SK-MEL-5 (cell line): ENCODE measurements at regions not wholly inside any gene's neighbourhood (a gene's known extent, or its start where the extent isn't known, plus 50 kb on each side); places are given as distances from the start of the nearest gene placed in this dataset.

Source experiments
- DNase-seq: peaks from one replicate; pipeline ENCODE4 v3.0.0-alpha.2; 2016; ENCODE audit warnings: low read depth, low spot score
- in situ Hi-C: cut with HindIII; loops from 2 replicates; pipeline ENCODE4 v1.10.0; 2016; ENCODE audit warnings: low sequenced_read_pairs, high pct_unique_total_duplicates, low pct_unique_long_range_greater_than_20kb

DNA sequence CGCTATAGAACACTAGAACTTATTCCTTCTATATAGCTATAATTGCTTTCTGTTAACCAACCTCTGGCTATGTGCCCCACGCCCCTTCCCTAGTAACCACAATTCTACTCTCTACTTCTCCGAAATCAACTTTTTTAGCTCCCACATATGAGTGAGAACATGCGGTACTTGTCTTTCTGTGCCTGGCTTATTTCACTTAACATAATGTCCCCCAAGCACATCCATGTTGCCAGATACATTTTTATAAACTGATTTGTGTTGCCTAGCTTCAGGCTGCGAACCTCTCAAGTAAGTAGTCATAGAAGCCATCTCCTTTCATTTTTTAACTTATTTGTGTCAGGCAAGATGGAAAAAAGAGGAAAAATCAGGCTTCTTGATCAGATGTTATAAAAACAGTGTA, 249.5 kb downstream of the TMEM167A start:
- in situ Hi-C loops: no loop called here
- DNase-seq: no peak

DNA sequence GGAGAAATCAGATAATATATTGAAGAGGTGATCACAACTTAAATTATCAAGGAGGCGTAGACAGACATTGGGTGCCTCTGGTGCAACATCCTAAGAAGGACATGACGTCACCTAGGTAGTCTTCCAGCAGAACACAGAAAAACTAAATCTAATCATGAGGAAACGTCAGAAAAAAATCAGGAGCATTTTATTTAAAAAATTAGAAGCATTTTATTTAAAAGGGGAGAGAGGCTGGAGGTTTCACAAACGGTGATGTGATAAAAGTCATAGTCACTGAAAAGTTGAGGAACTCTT, 254.6 kb downstream of the TMEM167A start:
- no peak for DNase-seq
- in situ Hi-C loops: no loop called here

- in situ Hi-C loops: no loop called here
- DNase-seq: no peak
Measured at GRCh38 chr5:82821846-82822633, 255.2 kb downstream of the TMEM167A start.

DNA sequence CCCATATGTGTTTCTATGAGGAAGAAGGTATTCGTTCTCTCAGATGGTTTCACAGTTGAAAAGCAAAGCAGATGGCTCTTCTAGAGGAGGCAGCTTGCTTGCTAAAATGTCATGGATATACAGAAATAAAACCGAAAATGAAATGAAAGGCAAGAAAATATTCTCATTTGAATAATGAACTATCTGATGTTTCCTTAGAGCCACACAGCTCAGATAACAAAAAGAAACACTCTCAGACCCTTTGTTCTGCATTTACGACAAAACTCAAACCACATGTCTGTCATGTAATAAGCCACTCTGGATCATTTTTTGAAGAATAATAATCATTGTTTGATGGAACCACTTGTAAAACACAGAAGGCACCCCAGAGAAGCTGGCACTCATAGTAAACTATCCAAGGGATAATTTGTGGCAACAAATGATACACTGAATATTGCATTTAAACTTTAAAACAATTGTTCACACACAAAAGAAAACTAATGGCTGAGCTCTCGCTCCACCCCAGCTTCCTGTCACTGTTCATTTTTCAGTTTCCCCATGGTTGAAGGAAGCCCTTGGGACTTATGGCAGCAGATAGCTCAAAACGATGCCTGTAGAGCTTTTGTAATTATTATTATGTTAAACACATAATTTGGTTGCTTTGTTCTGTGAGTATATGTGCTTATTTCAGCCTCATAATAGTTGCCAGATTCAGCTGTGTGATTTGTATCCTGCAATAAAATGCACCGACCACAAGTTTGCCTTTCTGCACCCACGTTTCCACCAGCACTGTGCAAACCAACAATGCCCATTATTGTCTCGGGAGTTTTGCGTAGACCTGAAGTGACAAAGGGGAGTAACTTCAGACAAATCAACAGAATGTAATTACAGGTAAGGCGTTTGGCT, 256.0 kb downstream of the TMEM167A start:
- no peak for DNase-seq
- in situ Hi-C loops: no loop called here

DNA sequence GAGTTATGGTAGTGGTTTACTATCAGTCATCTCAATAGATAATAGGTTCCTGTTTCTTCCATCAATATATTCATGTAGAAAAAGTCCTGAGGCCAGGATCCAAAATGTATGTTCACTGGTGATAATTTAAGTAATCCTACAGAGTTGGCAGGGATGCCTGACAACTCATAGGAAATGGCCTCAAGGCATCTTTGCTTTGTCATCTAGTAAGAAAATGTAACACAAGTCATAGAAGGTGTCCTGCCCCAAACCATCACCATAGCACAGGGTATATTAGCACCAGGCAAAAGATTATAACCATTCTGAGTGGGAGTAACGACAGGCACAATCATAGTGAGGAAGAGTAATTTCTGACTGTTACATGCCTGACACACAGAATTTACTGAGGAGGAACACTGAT, 257.0 kb downstream of the TMEM167A start:
- in situ Hi-C loops: no loop called here

DNA sequence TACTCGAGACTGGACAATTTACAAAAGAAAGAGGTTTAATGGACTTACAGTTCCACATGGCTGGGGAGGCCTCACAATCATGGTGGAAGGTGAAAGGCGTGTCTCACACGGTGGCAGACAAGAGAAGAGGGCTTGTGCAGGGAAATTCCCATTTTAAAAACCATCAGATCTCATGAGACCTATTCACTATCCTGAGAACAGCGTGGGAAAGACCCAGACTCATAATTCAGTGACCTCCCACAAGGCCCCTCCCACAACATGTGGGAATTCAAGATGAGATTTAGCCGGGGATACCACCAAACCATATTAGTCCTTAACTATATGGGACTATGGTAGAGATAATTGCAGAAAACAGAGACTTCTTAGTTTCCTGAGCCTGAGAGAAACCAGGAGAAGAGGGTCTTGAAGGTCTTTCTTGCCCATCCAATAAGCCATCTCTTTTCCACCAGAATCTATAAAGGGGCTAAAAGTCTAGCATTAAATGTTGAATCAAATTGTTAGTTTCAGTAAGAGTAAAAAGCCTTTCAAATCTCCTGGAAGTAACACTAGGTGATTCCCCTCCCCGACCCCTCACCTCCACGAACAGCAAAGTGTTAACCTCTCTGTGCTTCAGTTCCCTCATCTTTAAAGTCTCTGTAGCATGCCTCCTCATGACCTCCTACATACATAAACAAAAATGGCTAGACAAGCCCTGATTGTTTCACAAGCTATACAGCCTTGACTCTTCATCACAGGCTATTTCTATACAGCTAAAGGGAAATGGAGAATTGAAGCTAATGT, 259.1 kb downstream of the TMEM167A start:
- in situ Hi-C loops: no loop called here

More for the DNA sequence above, 257.0 kb downstream of the TMEM167A start:
- no peak for DNase-seq

GRCh38 chr5:82816926-82817325, 260.3 kb downstream of the TMEM167A start:
- in situ Hi-C loops: no loop called here

More for the DNA sequence above, 259.1 kb downstream of the TMEM167A start:
- DNase-seq: no peak

DNA sequence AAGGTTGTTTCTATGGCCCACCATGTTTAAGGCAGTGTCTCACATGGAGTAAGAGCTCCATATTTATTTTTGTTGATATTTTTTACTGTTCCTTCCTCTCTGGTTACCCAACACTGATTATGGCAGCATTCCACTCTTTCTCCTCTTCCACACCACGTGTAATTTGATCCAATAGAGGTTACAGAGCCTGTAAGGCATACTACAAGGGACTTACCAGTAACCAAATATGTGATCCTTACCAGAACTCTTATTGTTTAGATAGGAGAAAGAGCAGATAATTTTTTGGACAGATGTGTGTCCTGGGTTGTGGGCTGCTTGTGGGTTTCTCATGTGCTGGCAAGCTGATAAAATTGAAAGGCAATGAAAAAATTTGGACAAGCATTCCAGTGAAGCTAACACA, 261.3 kb downstream of the TMEM167A start:
- in situ Hi-C loops: no loop called here
- DNase-seq: no peak

More at GRCh38 chr5:82816926-82817325, 260.3 kb downstream of the TMEM167A start:
- no peak for DNase-seq

DNA sequence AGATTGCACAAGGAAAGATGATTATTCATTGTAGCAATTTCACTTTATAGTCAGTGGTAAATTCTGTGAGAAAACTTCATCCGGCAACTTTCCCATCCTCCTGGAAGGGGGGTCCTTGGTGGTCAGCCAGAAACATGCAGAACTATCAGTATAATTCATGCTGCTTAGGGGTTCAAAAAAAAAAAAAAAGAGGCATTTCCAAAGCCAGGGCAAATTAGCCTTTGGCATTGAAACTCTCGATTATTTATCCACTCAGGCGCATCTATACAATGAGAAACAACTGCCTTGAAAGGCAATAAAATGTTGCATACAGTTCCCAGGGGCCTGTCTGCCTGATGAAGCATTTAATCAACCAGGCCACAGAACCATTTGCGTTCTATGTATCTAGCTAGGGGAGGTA, 263.3 kb downstream of the TMEM167A start:
- in situ Hi-C loops: no loop called here

GRCh38 chr5:82812575-82812974, 264.6 kb downstream of the TMEM167A start:
- no peak for DNase-seq
- in situ Hi-C loops: no loop called here

More for the DNA sequence above, 263.3 kb downstream of the TMEM167A start:
- DNase-seq: no peak

GRCh38 chr5:82811490-82811889, 265.7 kb downstream of the TMEM167A start:
- in situ Hi-C loops: no loop called here
- DNase-seq: no peak

DNA sequence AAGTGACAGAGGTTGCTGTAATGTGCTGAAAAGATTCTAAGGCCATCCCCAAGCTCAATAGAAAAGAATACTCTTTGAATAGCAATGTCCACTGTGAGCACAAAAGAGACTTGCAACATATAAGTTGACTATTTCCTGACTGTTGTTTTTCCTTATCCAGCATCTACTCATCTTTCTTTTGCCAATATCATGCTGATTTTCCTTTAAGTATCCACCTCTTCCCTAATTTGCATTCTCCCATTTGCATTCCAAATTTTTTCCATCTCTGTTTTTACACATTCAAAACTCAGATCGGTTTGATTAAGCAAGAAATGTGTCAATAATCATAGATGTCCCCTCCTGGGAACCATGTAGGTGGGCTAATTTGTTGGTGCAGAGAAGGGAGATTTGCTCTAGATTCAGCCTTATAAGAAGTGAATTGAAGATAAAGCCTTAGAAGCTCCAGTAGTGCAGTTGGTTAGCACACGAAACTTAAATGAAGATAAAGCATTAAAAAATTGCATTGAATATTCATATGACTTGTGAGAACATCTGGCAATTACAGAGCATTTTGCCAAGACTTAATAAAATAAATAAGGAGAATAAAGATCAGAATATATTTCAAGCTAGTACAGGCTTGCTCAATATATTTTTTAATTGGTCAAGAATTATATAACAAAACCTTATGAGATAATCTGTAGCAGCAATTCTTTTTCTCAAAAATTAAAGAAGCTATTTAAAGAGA, 267.6 kb downstream of the TMEM167A start:
- in situ Hi-C loops: no loop called here
- DNase-seq: no peak

GRCh38 chr5:82808960-82809359, 268.2 kb downstream of the TMEM167A start:
- no peak for DNase-seq
- in situ Hi-C loops: no loop called here

- DNase-seq: no peak
- in situ Hi-C loops: no loop called here
Measured at GRCh38 chr5:82807021-82807420, 270.2 kb downstream of the TMEM167A start.

- in situ Hi-C loops: no loop called here
- DNase-seq: no peak
Measured at GRCh38 chr5:82806513-82806912, 270.7 kb downstream of the TMEM167A start.

- in situ Hi-C loops: no loop called here
- no peak for DNase-seq
Measured at GRCh38 chr5:82804155-82804690, 273.0 kb downstream of the TMEM167A start.

- DNase-seq: no peak
- in situ Hi-C loops: no loop called here
Measured at GRCh38 chr5:82802954-82803353, 274.2 kb downstream of the TMEM167A start.
